ENCODE measurements at regions not wholly inside any gene's neighbourhood (a gene's known extent, or its start where the extent isn't known, plus 50 kb on each side); places are given as distances from the start of the nearest gene placed in this dataset.

DNA sequence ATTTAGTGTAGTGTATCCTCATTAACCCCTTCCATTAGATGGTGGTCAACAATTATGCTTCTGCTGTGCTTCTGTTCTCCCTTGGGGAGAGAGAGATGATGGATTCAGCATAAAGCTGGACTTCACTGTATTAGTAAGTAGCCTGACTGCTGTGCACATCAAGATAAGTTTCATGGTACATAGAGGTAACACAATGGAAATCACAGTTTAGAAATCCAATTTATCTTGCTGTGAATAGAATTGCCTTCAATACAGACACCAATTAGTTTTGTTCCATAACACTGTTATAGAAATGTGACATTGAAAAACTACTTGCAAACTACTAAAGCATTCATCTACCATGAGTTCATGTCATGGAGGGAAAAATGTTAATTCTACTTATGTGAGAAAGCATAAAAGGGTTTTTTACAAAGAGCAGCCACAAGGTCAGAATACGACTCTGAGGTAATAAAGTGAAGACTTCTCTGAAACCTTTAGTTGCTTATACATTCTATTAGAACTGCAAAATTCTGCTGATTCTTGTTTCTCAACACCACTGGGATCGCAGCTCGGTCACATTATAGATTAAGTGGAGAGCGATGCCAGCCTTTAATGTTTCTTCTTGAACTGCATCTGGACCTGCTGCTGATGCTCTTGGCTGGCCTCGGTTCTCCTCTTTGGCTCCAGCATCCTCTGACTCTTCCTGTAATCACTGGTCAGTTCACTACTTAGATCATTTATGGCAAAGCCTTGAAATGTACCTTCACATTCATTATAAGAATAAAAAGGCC, 190.8 kb downstream of the ATP23 start:
- TF ChIP-seq, protein P1, sequence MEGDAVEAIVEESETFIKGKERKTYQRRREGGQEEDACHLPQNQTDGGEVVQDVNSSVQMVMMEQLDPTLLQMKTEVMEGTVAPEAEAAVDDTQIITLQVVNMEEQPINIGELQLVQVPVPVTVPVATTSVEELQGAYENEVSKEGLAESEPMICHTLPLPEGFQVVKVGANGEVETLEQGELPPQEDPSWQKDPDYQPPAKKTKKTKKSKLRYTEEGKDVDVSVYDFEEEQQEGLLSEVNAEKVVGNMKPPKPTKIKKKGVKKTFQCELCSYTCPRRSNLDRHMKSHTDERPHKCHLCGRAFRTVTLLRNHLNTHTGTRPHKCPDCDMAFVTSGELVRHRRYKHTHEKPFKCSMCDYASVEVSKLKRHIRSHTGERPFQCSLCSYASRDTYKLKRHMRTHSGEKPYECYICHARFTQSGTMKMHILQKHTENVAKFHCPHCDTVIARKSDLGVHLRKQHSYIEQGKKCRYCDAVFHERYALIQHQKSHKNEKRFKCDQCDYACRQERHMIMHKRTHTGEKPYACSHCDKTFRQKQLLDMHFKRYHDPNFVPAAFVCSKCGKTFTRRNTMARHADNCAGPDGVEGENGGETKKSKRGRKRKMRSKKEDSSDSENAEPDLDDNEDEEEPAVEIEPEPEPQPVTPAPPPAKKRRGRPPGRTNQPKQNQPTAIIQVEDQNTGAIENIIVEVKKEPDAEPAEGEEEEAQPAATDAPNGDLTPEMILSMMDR (IDR thresholded peaks at IDR 0.05; ENCODE audit: insufficient read depth, low read length, poor library complexity, severe bottlenecking) = no peak
- H3K36me3 ChIP-seq (ENCODE audit: control insufficient read depth, insufficient read depth, low read length) = no peaks in the 10 kb centered on the region
- no peak overlapping the region for H3K4me3 ChIP-seq (ENCODE audit: low read depth, low read length)
- DNase-seq (ENCODE audit: low read depth) = no peak
- no peaks in the 10 kb centered on the region for H3K27me3 ChIP-seq (ENCODE audit: control insufficient read depth, insufficient read depth, low read length)

DNA sequence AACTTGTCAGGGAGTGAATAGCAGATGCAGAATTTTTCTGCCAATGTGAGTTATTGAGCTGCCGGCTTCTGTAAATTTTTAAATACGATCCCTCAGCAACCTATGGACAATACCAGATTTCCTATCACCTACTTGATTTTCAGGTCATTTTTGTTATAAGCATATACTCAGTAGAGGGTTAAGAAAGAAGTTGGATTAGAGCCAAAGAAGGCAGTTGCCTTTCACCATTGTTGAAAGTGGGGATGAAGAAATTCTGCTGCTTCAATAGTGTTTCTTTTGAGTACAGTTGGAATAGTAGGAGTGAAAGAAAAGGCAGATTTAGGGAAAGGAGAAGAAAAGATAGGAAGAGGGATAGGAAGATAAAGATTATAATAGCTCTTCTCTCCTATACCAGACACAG, 197.1 kb downstream of the ATP23 start:
- DNase-seq (ENCODE audit: low read depth) = no peak
- TF ChIP-seq, protein P1 (IDR thresholded peaks at IDR 0.05; ENCODE audit: insufficient read depth, low read length, poor library complexity, severe bottlenecking) = no peak
- Histone ChIP-seq H3K27me3 (ENCODE audit: control insufficient read depth, insufficient read depth, low read length) (no peaks in the 10 kb centered on the region), H3K36me3 (ENCODE audit: control insufficient read depth, insufficient read depth, low read length) (no peaks in the 10 kb centered on the region), H3K4me3 (ENCODE audit: low read depth, low read length) (no peak overlapping the region)

DNA sequence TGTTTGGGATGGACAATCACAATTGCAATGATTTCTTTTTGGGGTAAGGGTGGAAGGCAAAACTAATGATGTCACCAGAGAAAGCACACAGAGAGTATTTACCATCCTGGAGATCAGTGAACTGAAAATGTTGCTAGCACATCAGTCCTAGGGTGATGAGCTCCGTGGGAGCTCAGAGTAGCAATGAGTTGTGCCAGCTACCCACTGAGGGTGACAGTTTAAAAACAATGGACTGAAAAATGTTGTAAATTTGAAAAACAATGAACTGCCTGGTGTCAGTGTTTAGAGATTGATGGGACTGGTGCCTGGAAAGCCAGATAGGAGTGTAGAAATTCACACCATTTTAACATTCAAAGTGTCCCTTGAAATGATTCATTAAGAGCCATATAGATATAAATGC, 198.5 kb downstream of the ATP23 start:
- H3K36me3 ChIP-seq (ENCODE audit: control insufficient read depth, insufficient read depth, low read length) = no peaks in the 10 kb centered on the region
- TF ChIP-seq, protein P1 (IDR thresholded peaks at IDR 0.05; ENCODE audit: insufficient read depth, low read length, poor library complexity, severe bottlenecking) = no peak

DNA sequence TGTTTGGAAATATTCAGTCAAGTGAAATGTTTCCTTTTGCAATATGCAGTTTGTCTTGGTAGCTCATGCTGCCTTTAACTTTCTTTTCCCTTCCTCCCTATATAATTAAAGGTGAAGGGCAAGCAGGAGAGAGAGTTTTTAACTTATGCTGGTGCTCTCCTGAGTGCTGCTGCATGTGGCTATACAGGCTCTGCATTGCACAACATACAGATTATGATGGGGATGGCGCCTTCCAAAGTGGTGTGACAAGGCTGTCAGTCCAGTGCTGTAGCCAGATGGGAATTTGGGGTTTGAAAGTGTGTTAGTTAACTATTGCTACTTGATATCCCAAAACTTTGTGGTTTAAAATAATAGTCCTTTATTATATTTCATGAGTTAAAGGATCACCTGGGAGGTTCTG, 199.0 kb downstream of the ATP23 start:
- Histone ChIP-seq H3K36me3 (ENCODE audit: control insufficient read depth, insufficient read depth, low read length) (no peaks in the 10 kb centered on the region), H3K27me3 (ENCODE audit: control insufficient read depth, insufficient read depth, low read length) (no peaks in the 10 kb centered on the region), H3K4me3 (ENCODE audit: low read depth, low read length) (no peak overlapping the region)
- TF ChIP-seq, protein P1 (IDR thresholded peaks at IDR 0.05; ENCODE audit: insufficient read depth, low read length, poor library complexity, severe bottlenecking) = no peak
- no peak for DNase-seq (ENCODE audit: low read depth)

More for the DNA sequence above, 198.5 kb downstream of the ATP23 start:
- no peak for DNase-seq (ENCODE audit: low read depth)
- no peak overlapping the region for H3K4me3 ChIP-seq (ENCODE audit: low read depth, low read length)
- H3K27me3 ChIP-seq (ENCODE audit: control insufficient read depth, insufficient read depth, low read length) = no peaks in the 10 kb centered on the region

DNA sequence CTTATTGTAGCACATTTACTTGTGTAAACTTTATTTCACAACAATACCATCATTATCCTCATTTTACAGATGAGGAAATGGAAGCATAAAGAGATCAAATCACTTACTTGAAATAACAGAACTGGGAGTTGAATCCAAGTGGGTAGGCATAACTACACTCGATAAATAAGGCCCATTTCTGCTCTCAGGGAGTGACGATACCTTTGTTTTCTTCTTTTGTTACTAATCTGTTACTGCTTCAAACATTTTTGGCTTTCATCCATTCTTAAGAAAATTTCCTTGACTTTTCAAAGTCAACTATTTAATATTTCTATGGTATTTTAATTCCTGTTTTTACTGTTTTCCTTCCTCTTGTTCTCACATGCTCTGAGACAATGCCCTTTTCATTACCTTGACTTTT, 201.6 kb downstream of the ATP23 start:
- TF ChIP-seq, protein P1 (IDR thresholded peaks at IDR 0.05; ENCODE audit: insufficient read depth, low read length, poor library complexity, severe bottlenecking) = no peak
- H3K27me3 ChIP-seq (ENCODE audit: control insufficient read depth, insufficient read depth, low read length) = no peaks in the 10 kb centered on the region
- H3K4me3 ChIP-seq (ENCODE audit: low read depth, low read length) = no peak overlapping the region
- DNase-seq (ENCODE audit: low read depth) = no peak
- H3K36me3 ChIP-seq (ENCODE audit: control insufficient read depth, insufficient read depth, low read length) = no peaks in the 10 kb centered on the region

DNA sequence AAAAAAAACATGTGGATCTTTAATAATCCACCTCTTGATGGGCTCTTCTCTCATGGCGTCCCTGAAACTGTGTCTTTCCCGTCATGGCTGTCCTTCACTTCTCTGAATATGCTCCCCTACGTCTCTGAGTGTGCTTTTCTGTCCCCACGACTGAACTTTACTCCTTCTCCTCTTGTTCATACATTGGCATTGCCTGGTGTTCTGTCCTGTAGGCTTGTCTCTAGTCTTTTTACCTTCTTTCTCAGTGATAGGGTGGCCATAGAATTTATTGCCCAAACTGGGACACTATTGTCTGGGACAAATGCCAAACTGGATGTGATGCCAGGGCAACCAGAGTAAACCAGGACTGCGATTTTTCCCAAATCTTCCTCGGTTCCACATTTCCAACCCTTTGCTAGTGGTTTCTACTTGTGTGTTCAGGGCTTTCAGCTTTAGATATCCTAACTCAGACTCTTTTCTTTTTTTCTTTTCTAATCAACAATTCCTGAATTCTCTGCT, 202.2 kb downstream of the ATP23 start:
- H3K27me3 ChIP-seq (ENCODE audit: control insufficient read depth, insufficient read depth, low read length) = no peaks in the 10 kb centered on the region
- H3K36me3 ChIP-seq (ENCODE audit: control insufficient read depth, insufficient read depth, low read length) = no peaks in the 10 kb centered on the region
- TF ChIP-seq, protein P1 (IDR thresholded peaks at IDR 0.05; ENCODE audit: insufficient read depth, low read length, poor library complexity, severe bottlenecking) = no peak
- no peak for DNase-seq (ENCODE audit: low read depth)
- no peak overlapping the region for H3K4me3 ChIP-seq (ENCODE audit: low read depth, low read length)

All from kidney epithelial cell (primary cell).